ENCODE measurements at regions not wholly inside any gene's neighbourhood (a gene's known extent, or its start where the extent isn't known, plus 50 kb on each side); places are given as distances from the start of the nearest gene placed in this dataset.
"Not testable (repeated sequence)": the region's sequence is repeated elsewhere in the genome, so short reads cannot be mapped to it uniquely, and the experiment has no call there.

DNA sequence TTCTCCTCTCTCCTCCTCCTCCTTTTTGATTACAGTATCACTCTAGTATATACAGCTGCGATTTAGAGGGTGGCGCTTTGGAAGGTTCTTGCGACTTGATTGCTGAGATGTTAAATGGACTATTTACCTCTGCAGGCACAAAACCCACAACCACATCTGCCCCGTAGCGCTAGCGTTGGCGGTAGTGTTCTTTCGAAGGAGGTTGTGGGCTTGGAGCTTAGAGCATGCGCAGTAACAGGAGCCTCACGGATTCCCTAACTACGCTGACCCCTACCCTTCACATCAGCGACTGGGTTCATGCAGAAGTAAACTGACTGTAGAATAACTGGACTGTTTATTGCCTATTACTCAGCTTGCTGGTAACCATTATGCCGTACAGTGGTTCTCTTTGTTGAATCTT, 58.0 kb downstream of the CGGBP1 start:
- DNase-seq, result peak; percentile 28

DNA sequence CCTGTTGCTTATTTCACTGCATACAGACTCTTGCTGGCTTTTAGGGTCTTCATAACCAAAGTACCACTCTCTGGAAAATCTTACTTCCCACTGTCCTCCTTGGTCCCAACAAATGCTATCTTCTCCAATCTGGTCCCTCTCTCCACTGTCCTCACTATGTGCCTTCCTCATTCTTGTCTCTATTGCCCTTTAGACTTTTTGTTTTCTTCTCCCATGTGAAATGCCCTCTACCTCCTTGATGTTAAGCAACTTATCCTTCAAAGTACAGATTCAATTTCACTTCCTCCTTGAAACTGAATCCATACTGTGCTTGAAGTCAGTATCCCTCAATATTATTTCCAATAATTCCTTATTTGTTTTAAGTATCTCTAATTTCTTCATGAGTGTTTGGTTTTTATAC, 60.8 kb downstream of the CGGBP1 start:
- DNase-seq, result no peak

DNA sequence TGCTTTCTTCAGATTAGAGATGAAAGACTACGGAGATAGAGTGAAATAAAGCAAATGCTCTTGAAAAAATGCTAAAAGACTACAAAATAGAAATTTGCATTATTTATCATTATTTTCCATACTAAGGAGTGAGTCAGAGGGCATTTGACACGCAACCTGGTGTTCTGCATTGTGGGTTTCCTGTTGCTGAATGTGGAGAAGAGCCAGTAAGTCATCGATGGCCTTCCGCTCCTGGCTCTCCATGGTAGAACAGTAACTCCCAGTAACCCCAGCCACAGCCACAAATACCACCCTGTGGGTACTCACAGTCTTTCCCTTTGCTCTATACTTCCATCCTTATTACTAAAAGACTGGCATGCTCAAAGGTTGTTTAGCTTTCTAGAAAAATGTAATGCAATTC, 61.5 kb downstream of the CGGBP1 start:
- peak; percentile 36 for DNase-seq

DNA sequence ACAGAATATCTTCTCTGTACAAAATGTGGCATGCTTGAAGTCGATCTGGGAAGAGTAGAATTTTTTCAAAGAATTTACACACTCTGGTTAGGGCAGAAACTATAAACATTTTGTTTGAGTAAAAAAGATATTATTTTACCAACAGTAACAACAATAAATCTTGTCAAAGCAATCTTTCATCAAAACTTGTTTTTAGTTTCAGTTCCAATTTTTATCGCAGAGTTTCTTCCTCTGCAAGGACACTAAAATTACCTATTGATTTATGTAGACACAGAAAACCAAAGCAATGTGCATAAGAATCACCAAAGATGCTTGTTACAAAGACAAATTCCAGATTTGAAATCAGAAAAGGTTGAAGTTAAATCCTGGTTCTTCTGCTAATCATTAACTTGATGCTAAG, 61.9 kb downstream of the CGGBP1 start:
- no peak for DNase-seq

DNA sequence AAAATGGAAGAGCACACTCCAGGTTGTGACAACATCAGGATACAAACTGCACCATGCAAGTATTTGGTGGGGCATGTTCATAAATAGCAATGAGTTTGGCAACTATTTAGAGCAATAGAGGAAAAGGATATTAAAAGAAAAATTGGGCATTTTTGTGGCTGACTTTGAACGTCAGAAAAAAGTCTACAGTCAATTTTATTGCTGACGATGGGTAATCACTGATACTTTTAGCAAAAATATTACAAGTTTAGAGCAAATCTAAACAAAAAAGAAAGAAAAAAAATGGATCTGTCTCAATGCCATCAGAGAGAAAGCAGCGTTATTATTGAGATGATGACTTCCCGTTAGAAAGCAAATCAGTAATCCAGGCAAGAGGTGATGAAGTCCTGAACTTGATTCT, 65.2 kb downstream of the CGGBP1 start:
- no peak for DNase-seq

DNA sequence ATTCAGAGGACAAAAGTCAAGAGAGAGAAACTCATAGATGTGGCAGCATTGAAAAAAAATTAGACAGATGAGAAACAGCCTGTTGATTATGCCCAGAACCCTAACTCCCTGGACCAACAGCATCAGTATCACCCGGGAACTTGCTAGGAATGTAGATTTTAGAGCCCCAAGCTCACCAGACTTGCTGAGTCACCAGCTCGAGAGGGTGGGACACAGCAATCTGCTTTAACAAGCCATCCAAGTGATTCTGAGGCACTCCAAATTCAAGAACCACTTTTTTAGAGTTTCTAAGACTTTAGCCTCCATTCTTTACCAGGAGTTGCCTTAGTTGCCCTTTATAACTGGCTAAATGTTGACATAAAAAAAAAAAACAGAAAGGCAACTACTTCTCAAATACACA, 70.9 kb downstream of the CGGBP1 start:
- no peak for DNase-seq

DNA sequence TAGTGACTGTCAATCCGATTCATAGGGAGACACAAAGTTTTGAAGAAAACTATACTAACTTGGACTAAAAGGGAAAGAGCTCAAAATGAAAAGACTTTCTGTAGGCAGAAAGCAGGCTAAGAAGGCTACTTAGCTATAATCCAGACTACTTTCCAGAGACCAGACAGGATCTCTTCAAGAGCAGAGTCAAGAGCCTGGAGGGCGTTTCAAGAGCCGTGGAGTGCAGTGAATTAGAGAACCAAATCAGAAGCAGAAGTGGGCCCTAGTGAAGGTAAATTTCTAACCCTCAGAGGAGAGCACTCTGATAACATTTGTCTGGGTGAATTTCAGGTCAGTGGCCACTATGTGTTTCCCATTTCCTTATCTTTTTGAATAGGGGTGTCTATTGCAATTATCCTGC, 76.4 kb downstream of the CGGBP1 start:
- DNase-seq, result no peak

DNA sequence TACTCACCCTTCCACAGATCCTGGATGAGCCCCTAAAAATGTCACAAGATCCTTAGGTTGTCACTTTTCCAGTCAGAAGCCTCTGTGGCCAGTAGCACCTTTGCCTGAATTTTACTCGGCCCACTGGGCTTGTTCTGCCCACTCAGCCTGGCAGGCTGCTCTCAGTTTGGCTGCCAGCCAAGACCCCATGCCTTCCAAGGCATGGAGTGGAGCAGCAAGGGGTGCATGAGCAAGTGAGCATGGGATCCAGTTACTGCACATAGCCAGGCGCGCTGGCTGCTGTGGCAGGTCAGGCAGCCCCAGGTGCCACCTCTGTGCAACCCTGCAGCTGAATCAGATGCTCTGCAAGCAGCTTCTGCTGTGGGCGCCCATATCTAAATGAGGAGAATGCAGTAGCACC, 79.3 kb downstream of the CGGBP1 start:
- no peak for DNase-seq

DNA sequence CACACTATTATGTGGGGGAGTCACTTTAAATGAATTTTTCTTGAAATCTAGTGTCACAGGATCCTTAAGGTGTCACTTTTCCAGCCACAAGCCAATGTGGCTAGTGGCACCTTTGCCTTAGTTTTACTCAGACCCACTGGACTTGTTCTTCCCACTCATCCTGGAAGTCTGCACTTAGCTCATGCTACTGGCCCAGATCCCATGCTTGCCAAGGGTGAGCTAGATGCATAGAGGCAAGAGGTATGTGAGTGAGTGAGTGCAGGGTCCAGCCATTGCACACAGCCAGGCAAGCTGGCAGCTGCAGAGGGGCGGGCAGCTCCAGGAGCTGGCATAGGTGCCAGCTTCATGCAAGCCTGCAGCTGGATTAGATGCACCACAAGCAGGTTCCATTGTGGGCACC, 81.0 kb downstream of the CGGBP1 start:
- DNase-seq, result no peak

DNA sequence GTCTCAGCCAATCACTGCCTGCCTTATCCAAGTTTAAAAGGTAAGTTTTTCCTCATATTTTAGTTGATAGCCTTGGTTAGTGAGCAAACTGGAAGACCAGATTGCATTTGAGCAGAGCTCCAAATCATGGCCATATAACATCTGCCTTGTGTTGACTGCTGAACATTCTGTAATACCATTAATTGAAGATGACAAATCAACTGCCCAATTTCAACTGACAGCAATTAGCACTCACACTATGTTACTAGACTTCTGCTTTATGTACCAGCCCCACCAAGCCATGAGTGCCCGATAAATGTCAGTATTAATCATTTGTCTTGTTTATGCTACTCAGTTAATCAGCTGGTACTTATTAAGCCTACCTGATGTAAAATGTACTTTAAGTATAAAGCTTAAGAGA, 83.1 kb downstream of the CGGBP1 start:
- no peak for DNase-seq

DNA sequence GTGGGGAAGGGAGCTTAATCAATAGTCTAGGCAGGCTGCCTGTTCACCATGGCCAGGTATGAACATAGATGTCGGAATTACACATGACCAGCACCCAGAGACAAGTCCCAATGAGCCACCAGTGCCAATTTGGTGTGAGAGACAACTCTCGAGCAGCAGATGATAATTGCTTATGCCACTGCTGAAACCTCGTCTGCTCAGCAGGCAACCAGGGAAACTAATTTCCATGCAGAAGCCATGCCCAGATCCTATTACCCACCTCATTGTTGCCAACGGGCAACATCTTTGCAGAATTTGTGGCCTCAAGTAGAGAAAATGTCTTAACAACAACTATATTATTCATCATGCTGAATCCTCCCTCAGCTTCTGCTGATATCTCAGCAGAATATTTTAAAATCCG, 84.9 kb downstream of the CGGBP1 start:
- DNase-seq, result no peak

DNA sequence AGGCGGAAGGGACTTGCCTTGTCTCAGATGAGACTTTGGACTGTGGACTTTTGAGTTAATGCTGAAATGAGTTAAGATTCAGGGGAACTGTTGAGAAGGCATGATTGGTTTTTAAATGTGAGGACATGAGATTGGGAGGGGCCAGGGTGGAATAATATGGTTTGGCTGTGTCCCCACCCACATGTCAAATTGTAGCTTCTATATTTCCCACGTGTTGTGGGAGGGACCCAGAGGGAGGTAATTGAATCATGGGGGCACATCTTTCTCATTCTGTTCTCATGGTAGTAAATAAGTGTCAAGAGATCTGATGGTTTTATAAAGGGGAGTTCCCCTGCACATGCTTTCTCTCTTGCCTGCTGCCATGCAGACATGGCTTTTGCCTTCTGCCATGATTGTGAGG, 89.2 kb downstream of the CGGBP1 start:
- DNase-seq, result no peak

DNA sequence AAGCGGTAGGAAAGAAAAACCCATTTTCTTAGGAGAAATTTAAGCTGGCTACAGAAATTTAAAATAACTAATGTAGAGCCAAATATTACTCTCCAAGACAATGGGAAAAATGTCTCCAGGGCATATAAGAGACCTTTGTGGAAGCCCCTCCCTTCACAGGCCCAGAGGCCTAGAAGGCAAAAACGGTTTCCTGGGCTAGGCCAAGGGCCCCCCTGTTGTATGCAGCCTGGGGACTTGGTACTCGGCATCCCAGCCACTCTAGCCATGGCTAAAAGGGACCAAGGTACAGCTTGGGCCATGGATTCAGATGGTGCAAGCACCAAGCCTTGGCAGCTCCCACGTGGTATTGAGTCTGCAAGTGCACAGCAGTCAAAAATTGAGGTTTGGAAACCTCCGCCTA, 90.1 kb downstream of the CGGBP1 start:
- DNase-seq, result no peak

DNA sequence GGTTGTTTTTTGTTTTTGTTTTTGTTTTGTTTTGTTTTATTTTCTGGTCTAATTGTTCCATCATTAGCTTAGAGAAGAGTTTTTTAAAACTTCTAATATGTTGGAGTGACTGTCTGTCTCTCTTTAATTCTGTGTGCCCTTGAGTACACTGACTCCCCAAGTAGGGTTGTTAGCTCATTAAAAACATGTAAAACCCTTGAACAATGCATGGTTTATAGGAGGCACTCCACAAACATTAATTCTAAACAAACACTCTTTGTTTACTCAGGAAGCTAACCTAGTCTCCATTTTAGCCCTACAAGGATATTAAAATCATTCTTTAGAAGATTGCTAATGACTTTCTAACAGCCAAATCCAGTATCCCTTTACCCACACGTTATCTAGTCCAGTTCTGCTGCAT, 100.5 kb downstream of the CGGBP1 start:
- no peak for DNase-seq

DNA sequence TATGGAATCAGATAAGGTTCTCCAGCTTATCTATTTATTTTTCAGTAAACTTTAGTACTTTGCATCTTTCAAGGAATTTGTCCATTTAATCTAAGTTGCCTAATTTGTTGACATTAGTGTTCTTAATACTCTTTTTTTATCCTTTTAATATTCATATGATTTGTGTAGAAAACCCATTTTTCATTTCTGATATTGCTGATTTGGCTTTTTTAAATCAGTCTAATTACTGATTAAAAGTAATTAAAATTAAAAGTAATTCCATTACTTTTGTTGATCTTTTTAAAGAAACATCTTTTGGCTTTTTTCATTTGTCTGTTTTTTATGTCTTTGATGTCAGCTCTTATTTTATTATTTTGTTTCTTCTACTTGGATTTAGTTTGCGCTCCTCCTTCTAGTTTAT, 101.2 kb downstream of the CGGBP1 start:
- no peak for DNase-seq

DNA sequence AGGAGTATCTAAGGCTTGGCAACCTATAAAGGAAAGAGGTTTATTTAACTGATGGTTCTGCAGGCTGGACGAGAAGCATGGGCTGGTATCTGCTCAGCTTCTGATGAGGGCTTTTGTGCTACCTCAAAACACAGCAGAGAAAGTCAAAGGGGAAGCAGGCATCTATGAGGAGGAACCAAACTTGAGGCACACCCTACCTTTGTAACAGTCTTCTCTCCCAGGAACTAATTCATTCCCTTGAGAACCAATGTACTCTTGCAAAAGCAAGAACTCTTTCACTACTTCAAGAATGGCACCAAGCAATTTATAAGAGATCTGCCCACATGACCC, 109.0 kb downstream of the CGGBP1 start:
- DNase-seq, result no peak

DNA sequence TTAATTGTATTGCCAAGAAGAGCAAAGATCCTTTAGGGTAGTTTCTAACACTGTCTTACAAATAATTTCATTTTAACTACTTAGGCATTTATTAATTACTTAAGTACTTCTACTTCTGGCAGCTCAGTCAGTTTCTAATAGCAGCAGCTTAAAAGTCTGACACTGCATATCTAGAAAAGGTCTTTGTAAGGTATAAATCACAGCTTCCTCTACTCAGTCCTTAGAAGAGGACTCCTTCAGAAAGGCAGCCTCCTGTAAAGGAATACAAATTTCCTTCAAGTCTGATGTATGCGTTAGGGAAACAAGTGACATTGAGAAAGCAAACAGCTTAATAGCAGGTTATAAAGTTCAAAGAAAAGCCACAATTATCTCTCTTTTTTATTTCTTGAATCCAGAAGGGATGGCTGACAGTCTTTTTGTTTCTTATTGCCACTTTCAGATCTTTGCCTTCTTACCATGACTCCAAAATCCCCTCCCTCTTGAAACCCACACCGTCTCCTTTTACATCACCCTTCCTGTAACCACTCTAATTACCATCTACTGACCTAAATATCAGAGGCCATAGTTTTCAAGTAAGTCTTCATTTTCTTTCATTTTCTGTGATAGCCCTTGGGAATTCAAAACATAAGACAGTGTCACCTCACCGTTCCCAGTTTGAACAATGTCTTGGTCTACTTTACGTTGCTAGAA, 109.5 kb downstream of the CGGBP1 start:
- no peak for DNase-seq

DNA sequence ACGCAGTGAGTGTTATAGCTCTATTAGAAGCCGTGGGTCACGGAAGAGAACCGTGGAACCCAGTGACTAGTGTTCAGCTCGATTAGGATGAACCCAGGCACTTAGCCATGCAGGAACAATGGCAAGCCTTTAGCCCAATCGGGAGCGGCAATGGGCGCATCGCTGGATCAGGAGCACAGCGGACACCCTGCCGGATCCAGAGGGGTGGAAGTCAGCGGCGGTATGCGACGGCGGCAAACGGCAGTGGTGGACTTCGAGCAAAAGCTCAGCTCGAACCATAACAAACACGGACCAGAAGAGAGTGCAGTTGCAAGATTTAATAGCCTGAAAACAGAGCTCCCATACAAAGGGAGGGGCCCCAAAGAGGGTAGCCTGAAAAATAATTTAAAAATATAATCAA, 112.8 kb downstream of the CGGBP1 start:
- DNase-seq, result not testable (repeated sequence)

DNA sequence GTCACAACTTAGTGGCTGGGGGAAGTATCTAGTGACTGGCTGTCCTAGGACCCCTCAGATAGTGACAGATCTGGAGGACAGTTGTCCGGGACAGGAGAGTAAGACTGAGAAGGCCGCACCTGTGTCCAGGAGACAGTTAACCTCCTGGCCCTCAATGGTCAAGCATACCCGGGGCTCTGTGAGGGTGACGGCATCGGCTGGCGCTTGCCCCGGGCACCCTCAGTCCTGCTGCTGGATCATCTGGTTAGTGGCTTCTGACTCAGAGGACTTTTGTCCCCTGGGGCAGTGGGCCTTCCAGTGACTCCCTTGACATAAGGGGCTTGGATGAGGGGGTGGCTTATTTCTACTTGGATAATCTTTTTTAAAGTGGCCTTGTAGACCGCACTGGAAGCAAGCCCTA, 116.5 kb downstream of the CGGBP1 start:
- DNase-seq, result not testable (repeated sequence)

DNA sequence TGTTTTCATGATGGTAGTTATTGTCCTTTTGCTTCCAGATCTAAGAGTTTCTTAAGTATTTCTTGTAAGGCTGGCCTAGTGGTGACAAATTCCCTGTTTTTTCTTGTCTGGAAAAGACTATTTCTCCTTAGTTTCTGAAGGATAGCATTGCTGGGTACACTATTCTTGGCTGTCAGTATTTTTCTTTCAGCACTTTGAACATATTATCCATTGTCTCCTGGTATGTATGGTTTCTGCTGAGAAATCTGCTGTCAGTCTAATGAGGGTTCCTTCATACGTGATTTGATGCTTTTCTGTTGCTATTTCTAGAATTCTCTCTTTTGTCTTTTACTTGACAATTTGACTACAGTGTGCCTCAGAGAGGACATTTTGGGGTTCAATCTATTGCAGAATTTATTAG, 134.3 kb downstream of the CGGBP1 start:
- DNase-seq, result no peak

DNA sequence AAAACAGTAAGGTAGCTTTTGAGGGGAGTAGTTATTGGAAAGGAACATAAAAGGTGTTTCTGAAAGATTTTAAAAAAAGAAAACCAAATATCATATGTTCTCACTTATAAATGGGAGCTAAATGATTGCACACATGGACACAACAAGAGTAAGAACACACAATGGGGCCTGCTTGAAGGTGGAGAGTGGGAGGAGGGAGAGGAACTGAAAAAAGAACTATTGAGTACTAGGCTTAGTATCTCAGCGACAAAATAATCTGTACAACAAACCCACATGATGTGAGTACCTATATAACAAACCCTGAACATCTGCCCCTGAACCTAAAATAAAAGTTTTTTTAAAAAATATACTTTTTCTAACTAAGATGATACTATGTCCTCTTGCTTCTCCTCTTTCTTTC, 138.3 kb downstream of the CGGBP1 start:
- DNase-seq, result no peak

DNA sequence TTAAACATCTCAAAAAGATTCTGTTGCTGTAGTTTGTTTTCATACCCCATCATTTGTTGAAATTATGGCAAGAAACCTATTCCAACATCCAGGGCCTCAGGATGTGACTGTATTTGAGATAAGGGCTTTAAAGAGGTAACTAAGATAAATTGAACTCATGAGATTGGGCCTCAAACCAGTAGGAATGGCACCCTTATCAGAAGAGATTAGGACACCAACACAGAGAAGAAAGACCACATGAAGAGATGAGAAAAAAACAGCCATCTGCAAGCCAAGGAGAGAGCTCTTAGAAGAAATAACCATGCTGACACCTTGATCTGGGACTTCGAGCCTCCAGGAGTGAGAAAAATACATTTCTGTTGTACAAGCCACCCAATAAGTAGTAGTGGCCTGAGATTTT, 157.7 kb downstream of the CGGBP1 start:
- no peak for DNase-seq

DNA sequence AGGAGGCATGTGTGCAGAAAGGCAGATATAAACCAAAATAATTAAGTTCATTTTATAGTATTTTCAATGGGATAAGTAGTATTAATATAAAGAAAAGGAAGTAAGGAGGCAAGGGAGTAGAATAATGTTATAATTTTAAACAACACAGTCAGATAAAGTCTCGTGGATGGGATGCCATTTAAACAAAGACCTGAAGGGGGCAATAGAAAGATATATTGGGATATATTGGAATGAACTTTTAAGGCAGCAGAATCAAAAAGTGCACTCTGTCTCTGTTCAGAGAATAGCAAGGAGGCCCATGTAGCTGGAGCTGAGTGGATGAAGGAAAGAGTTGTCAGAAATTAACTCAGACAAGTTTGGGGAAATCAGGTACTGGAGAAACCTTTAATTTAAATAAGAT, 158.7 kb downstream of the CGGBP1 start:
- peak; percentile 7 for DNase-seq

DNA sequence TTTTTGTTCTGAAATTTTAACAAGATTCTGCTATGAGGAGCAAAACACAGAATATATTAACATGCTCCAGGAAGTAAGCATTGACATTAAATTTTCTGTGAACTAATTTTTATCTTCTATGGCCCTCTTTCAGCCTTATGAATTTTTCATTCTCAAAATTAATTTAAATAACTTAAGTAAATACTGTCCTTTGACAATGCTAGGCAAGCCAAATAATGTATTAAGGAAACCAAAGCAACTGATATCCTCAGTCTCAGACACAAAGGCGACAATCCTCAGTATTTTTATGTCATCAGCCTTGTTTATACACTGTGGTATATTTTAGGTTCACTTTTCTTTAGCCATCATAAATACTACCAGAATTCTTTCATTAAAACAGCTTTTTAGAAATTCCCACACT, 159.8 kb downstream of the CGGBP1 start:
- DNase-seq, result no peak

DNA sequence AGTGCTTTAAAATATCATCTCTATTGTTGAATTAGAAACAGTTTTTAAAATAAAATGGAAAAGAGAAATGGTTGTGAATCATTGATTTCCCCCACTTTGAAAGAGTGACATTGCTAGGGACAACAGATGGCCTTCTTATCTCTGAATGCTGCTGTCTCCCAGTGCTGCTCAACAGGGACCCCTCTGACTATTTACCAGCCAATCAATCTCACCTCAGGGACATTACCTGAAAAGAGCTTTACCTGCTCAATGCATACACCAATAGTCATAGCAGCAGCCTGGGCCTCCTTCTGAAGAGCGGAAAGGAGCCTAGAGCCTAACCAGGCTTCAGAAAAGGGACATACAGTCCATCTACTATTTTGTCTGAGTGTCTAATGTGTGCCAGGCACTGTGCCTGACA, 162.8 kb downstream of the CGGBP1 start:
- DNase-seq, result no peak

DNA sequence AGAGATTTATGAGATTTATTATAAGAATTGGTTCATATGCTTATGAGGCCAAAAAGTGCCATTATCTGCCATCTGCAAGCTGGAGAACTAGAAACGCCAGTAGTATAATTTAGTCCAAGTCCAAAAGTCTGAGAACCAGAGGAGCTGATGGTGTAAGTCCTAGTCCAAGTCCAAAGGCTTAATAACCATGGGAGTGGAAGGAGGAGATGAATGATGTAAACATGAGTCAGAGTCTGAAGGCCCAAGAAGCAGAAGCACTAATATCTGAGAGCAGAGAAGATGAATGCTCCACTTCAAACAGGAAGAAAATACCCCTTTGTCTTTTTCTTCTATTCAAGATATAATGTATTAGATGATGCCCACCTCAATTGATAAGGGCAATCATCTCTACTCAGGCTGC, 185.7 kb downstream of the CGGBP1 start:
- no peak for DNase-seq
